ENCODE measurements at regions not wholly inside any gene's neighbourhood (a gene's known extent, or its start where the extent isn't known, plus 50 kb on each side); places are given as distances from the start of the nearest gene placed in this dataset.

DNA sequence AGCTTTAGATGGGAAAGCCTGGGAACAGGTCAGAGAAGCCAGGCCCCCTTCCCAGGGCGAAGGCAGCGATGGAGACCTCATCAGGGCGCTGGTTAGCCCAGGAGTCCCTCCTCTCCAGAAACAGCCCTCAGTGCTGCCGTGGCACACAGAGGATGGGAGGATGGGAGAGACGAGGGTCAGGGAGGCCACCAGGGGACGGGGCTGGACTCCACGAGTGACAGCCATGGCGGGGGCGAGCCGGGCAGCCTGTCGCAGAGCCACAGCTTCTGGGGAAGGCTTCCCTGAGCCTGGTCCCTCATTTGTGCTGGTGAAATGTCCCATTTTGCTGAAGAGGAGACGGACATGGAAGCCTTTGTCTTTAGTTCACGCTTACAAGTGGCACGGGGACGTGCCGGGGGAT, 1390.5 kb downstream of the TBC1D22A start:
- DNase-seq (ENCODE audit: low read depth, low spot score): no peak
- H3K4me3 ChIP-seq (ENCODE audit: low read length): no peak overlapping the region

DNA sequence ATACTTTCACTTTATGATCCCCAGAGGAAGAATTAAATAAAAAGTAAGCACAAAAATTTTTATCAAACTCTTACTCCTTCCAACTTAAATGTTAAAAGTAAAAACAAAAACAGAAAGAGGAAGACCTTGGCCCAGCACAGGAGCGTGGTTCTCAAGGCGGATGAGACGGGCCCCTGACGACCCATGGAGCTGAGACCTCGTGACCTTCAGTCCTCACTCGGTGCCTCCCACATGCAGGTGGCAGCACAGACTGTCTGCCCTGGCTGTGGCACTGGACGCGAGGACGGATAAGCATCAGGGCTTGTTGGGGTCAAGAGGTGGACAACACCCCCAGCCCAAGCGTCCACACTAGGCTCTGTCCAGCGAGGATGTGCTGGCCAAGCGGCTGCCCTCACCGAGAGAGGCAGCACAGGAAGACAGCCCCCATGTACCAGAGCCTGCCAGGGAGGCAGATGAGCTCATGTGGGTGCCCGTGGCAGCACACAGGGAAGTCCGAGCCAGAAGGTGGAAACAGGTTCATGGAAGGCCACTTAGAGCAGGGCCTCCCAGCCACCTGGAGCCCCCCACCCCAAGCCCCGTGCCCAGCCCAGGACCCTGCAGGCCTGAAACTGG, 1389.8 kb downstream of the TBC1D22A start:
- no peak overlapping the region for H3K4me3 ChIP-seq (ENCODE audit: low read length)
- no peak for DNase-seq (ENCODE audit: low read depth, low spot score)

DNA sequence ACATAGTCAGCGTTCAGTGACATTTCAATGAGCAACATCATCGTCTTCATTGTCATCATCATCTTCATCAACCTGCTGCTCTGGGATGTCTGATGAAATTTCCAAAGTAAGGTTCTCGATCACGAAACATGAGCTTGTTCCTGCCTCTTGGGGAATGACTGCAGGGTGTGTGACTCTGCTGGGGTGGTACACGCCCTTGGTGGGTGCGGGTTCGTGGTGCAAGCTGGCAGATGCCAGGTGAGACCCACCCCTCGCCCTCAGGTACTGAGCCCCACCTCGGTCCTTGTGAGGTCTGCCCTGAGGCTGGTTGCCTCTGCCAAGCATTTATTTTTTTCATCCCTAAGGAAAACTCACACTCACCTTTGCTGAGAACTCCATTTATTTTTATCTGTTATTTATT, 1389.2 kb downstream of the TBC1D22A start:
- H3K4me3 ChIP-seq (ENCODE audit: low read length): no peak overlapping the region

DNA sequence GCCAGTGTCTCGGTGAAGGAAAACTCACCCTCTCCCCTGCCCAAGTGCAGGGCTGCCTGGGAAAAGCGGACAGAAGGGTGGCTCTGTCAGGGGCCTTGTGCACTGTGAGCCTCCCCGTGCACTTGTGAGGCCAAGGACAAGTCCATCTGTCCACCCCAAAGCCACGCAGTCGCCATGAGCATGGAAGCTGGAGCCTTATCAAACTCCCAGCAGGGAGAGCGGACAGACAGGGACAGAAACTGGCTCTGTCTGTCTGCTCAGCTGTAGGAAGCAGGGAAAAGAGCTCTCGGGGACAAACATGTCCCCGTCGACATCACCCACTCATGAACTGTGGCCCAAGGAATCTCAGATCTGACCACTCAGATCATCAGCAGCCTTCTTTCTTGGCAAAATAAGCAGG, 1385.4 kb downstream of the TBC1D22A start:
- no peak for DNase-seq (ENCODE audit: low read depth, low spot score)

More for the DNA sequence above, 1389.2 kb downstream of the TBC1D22A start:
- DNase-seq (ENCODE audit: low read depth, low spot score): no peak

DNA sequence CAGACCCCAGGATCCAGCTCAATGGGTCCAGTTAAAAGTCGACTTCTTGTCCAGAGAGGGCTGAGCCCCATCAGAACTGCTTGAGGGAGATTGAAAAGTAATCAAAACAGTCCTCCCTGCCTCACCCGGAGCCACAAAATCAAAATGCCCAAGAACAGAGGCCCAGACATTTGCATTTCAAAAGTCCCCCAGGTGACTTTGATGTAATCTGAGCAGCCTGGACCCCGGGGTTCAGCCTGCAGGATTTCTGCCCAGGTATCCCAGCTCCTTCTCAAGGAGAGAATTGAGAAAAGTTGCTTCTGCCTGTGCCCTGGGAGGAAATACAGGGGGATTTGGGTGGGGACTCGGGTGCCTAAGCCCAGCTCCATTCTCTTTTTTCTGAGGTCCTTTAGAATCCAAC, 1385.0 kb downstream of the TBC1D22A start:
- no peak overlapping the region for H3K4me3 ChIP-seq (ENCODE audit: low read length)
- DNase-seq (ENCODE audit: low read depth, low spot score): no peak

More for the DNA sequence above, 1385.4 kb downstream of the TBC1D22A start:
- no peak overlapping the region for H3K4me3 ChIP-seq (ENCODE audit: low read length)

DNA sequence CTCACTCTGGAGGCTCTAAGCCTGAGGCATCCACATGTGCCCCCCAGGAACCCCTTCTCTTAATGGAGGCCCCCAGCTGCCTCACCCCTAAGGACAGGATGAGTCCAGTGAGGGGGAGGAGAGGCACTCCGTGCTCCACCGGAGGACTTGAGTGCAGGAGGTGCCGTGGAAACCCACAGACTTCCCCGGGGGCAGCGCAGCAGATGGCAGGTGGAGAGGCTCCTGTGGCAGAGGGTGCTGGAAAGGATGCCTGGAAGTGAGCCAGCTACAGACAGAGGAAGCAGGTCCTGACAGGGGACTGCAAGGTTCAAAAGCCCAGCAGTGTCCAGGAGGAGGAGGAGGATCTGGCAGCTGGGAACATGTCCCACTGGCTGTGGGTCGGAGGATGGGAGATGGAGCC, 1384.0 kb downstream of the TBC1D22A start:
- H3K4me3 ChIP-seq (ENCODE audit: low read length): no peak overlapping the region
- DNase-seq (ENCODE audit: low read depth, low spot score): no peak

DNA sequence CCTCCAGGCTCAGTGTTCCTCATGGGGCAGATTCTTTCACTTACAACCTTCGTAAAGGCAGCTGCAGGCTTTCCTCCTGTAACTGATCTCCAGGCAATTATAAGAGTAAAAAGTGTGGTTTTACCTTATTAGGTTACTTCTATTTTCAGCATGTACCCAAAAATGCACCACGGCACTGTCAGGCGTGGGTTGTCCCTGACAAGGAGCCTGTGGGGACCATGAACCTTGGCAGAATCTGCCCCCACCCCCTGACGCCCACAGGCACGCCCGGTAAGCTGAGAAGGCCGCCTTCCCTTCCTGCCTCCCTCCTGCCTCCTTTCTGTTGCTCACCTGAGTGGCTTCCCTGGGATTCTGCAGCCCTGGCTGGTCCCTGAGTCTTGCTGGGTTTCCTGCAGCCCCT, 1383.3 kb downstream of the TBC1D22A start:
- no peak for DNase-seq (ENCODE audit: low read depth, low spot score)
- no peak overlapping the region for H3K4me3 ChIP-seq (ENCODE audit: low read length)

DNA sequence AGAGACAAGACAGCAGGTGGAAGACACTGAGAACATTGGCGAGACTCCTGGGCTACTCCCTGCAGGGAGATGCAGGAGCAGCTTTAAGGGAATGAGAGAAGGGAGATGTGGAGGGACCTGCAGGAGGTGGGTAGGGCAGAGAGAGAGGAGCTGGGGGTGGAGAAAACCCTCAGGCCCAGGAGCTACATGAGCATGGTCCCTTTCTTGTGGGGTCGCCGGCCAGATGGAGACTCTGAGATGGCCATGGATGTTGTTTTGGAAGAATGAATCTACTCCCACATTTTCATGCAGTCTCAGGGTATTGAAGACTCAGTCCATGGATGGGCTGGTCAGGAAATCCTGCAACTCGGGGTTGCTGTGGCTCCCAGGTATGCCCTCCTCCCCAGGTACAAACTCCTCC, 1381.9 kb downstream of the TBC1D22A start:
- no peak overlapping the region for H3K4me3 ChIP-seq (ENCODE audit: low read length)
- no peak for DNase-seq (ENCODE audit: low read depth, low spot score)

DNA sequence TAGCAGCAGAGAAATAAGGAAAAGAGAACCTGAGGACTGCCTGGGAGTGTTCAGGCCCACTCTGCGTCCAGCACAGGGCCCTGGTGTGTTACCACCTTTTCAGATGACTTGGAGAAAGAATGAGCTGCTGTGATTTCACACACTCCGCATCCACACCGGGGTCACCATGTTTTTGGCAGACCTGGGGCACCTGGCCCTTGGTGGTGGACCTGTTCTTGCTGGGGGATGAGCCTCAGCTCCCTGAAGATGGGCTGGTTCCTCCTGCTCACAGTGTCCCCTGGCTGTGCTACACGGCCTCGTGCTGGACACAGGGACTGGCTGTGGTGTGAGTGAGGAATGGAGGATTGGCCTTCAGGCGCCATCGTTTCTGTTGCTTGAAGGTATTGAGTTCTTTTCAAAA, 1381.4 kb downstream of the TBC1D22A start:
- DNase-seq (ENCODE audit: low read depth, low spot score): no peak
- H3K4me3 ChIP-seq (ENCODE audit: low read length): no peak overlapping the region

DNA sequence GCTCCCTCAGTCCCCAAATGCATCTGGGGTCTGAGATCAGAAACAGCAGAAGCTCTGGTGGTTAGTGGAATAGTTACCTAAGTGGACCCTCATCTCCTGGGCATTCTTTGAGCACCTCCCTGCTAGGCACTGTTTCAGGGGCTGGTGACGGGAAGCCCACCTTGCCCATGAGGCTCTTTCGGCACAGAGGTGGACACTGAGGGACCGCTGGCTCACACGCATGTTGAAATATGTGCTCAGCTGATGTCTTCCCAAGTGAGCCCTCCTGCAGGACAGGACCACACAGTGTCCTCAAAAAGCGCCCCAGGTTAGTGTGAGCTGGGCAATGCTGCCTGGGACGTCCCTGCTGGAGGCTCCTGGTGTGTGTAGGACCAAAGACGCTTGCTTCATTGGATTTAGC, 1379.9 kb downstream of the TBC1D22A start:
- no peak for DNase-seq (ENCODE audit: low read depth, low spot score)
- no peak overlapping the region for H3K4me3 ChIP-seq (ENCODE audit: low read length)

DNA sequence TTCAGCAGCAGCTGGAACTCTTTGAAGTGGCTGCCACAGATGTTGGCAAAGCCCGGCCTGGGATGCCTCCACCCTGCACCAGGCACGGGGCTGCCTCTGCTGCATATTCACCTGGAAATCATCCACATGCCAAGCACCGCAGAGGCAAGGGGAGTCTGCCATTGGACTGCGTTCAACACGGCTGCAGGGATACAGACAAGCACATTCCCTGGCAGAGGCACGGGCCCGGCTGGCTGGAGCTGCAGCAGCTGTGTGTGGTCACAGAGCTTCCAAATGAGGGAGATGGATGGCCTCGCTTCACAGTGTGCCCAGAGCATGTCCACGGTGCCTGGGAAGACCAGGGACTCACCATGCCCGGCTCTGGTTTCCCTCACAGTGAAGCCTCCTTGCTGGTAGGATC, 1378.9 kb downstream of the TBC1D22A start:
- no peak overlapping the region for H3K4me3 ChIP-seq (ENCODE audit: low read length)
- DNase-seq (ENCODE audit: low read depth, low spot score): no peak

DNA sequence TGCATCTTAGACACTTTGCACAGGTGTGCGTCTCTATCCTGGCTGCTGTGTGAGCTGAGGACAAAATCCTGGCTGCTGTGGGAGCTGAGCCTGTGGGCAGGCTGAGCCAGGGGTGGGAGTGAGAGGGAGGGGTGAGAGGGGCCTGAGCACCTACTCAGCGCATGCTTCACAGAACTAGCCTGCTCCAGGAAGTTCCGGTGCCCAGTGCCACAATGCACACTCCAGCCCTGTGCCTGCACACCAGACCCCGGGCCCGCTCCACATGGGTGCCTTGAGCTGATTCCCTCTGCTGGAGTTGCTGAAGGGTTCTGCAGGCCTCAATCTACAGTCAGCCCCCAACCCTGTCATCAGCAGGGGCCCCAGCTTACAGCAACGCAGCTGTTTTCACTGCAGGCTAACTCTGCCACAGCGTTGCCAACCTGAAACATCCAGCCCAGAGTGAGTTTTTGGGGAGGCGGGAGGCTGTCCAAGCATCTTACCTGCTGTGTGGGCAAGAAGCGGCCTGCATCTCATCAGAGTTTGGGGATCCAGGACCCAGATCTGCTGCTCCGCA, 1377.9 kb downstream of the TBC1D22A start:
- H3K4me3 ChIP-seq (ENCODE audit: low read length): no peak overlapping the region
- no peak for DNase-seq (ENCODE audit: low read depth, low spot score)

DNA sequence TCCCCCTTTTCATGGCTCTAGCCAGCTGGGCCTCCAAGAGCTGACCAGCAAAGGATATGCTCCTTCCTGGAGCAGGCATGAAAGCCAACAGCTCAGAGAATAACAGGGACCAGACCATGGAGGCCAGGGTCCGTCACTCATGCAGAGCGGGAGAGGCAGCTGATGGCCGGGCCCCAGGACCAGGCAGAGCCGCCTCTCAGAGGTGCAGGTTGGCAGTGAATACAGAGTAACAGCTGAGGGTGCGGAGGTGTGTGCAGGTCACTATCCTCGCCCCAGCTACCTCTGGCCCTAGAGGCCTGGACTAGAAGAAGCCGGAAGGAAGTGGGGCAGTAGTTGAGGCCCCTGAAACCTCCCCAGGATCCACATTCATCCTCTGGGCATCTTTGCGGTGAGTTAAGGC, 1377.3 kb downstream of the TBC1D22A start:
- H3K4me3 ChIP-seq (ENCODE audit: low read length): no peak overlapping the region
- DNase-seq (ENCODE audit: low read depth, low spot score): no peak

DNA sequence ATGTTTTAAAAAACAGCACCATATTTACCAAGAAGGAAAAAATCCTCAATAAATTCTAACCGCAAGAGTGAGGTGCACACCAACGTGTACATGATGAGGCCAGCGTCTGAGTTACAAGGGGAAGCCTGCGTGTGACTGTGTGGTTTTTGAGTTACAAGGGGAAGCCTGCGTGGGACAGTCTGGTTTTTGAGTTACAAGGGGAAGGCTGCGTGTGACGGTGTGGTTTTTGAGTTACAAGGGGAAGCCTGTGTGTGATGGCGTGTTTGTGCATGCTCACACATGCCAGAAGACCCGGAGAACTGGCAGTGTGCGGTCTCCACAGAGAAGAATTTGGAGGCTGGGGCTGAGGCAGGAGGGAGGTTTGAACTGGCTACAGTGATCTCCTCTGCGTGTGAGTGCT, 1376.4 kb downstream of the TBC1D22A start:
- no peak overlapping the region for H3K4me3 ChIP-seq (ENCODE audit: low read length)

DNA sequence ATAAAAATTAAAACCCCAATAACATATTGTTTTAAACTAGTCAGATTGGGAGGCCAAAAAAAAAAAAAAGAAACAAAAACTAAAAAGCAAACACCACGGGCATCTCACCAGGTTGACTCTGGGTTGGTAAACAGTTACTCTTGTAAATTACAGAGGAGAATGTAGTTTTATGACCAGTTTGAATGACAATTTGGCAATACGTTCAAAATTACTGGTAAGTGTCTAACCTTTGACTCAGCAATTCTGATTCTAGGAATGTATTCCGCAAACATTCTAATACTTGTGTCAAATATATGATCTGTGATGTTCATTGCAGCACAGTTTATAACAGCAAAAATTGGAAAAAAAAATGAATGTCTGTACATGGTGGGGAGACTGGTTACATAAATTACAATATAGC, 1376.0 kb downstream of the TBC1D22A start:
- H3K4me3 ChIP-seq (ENCODE audit: low read length): no peak overlapping the region
- DNase-seq (ENCODE audit: low read depth, low spot score): no peak

More for the DNA sequence above, 1376.4 kb downstream of the TBC1D22A start:
- peak; percentile 17 for DNase-seq (ENCODE audit: low read depth, low spot score)

DNA sequence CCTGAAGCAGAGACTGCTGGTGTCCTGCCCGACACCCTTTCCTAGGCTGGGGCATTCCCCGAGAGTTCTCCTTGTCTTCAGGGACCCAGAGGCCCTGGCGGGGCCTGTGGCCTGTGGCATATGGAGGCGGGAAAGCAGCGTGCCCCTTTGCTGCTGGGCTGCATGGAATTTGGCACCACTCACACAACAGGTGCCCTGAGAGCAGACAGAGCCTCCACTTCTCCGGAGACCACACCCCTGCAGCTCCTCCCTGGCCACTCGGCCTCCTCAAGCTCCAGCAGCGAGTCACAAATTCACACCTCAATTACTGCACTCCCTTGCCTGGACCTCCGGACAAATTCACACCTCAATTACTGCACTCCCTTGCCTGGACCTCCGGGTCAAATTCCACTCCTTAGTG, 1375.2 kb downstream of the TBC1D22A start:
- DNase-seq (ENCODE audit: low read depth, low spot score): no peak
- H3K4me3 ChIP-seq (ENCODE audit: low read length): no peak overlapping the region

DNA sequence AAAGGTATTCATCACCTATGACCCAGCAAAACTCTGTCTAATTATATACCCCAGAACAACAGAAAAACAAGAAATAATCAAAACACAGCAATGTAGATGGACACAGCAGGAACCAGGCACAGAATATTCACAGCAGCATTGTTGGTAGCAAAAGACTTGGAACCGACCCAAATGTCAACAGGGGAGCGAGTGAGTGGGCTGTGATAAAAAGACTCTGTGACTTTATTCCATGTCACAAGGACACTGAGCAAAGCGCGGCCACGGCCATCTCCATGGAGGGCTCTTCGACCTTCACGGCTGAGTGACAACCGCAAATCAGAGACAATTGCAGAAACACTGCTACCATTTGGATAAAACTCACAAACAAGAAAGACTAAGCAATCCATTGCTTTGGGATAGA, 1373.1 kb downstream of the TBC1D22A start:
- no peak for DNase-seq (ENCODE audit: low read depth, low spot score)
- H3K4me3 ChIP-seq (ENCODE audit: low read length): no peak overlapping the region

DNA sequence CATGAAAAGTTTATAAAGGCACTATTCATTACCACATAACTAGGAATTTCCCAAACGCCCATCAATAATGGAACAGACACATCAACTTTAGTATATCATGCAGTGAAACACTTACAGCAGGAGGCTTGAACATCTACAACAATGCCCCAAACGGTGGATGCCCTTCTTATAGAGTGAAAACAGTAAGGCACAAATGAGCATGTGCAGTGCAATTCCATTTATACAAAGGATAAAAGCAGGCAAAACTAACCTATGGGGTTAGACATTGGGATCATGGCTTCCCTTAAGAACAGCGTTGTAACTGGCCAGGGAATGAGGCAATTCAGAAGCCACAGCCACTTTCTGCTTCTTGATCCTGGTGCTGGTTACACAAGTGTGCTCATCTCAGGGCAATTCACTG, 1363.0 kb downstream of the TBC1D22A start:
- H3K4me3 ChIP-seq (ENCODE audit: low read length): no peak overlapping the region
- no peak for DNase-seq (ENCODE audit: low read depth, low spot score)

DNA sequence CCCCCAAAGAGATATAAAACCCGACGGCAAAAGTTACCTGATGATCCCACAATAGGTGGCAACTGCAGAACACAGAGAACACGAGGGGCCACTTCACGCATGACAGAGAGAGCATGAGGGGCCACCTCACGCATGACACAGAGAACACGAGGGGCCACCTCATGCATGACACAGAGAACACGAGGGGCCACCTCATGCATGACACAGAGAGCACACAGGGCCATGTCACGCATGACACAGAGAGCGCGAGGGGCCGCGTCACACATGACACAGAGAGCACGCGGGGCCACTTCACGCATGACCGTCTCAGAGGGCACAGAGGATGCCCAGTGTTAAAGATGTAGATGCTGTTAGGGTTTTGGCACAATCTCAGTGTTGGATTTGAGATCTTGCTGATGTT, 1359.5 kb downstream of the TBC1D22A start:
- DNase-seq (ENCODE audit: low read depth, low spot score): no peak

DNA sequence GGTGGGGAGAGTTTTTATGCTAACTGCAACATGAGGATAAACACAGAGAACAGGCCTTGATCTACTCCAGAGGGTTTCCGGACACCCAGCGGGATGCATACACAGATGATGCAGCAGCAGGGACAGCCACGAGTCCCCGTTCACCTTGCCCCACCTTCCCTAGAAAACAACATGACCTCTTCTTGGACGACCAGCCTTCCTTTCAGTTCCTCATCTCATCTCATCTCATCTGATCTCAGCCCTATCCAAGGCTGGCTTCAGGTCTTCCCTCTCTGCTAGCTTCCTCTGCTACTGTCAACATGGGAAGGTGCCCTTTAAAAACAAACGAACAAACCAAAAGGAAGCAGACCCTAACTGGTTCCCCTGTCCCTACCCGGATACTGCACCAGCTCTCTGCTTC, 1356.2 kb downstream of the TBC1D22A start:
- H3K4me3 ChIP-seq (ENCODE audit: low read length): no peak overlapping the region
- DNase-seq (ENCODE audit: low read depth, low spot score): no peak

More for the DNA sequence above, 1359.5 kb downstream of the TBC1D22A start:
- no peak overlapping the region for H3K4me3 ChIP-seq (ENCODE audit: low read length)

DNA sequence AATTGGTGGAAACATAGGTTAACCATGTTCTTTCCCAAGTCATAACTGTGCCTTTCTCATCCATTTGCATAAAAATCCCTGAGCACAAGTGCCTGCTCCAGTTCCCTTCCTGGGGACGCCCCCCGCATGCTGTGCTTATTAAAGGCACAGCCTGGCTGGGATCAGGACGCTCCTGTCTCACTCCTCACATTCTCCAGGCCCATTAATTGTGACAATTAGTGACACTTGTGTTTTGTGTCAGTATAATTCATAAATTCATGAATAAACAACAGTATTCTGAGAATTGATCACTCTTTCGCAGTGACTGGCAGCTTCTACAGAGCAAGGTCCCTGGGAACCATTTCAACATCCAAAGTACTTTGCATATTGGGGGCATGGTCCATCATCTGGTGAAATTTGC, 1354.4 kb downstream of the TBC1D22A start:
- no peak for DNase-seq (ENCODE audit: low read depth, low spot score)
- H3K4me3 ChIP-seq (ENCODE audit: low read length): no peak overlapping the region

Data from Jurkat, Clone E6-1 (cell line).